Fibroblast of mammary gland (primary cell): ENCODE measurements at regions not wholly inside any gene's neighbourhood (a gene's known extent, or its start where the extent isn't known, plus 50 kb on each side); places are given as distances from the start of the nearest gene placed in this dataset.

ENCODE experiments used
- DNase-seq: peaks from one replicate; pipeline ENCODE4 v3.0.0-alpha.2; 2010; ENCODE audit warnings: low read depth
- H3K4me3 ChIP-seq: 2 replicates; pipeline ENCODE4 v1.5.1; 2011; ENCODE audit warnings: low read depth, mild to moderate bottlenecking, low read length, moderate library complexity; ENCODE audit not compliant: control insufficient read depth
- CTCF ChIP-seq: conservative IDR thresholded peaks from 2 replicates; pipeline ENCODE4 v1.5.1; 2011; ENCODE audit warnings: low read depth, low read length, inconsistent platforms; ENCODE audit not compliant: control insufficient read depth, insufficient read depth

- no peak overlapping the region for H3K4me3 ChIP-seq
- no peak for DNase-seq
- no peak for TF ChIP-seq CTCF
Observed at GRCh38 chr18:57991552-57991951, 52.5 kb upstream of the NEDD4L start.

GRCh38 chr18:57989536-57989935, 54.5 kb upstream of the NEDD4L start:
- DNase-seq = no peak
- H3K4me3 ChIP-seq = no peak overlapping the region
- TF ChIP-seq CTCF = no peak

- no peak for TF ChIP-seq CTCF
- H3K4me3 ChIP-seq = no peak overlapping the region
- DNase-seq = no peak
Observed at GRCh38 chr18:57984490-57985115, 59.4 kb upstream of the NEDD4L start.

- TF ChIP-seq CTCF = no peak
- no peak for DNase-seq
- no peak overlapping the region for H3K4me3 ChIP-seq
Observed at GRCh38 chr18:57983965-57984364, 60.1 kb upstream of the NEDD4L start.

GRCh38 chr18:57983472-57983871, 60.6 kb upstream of the NEDD4L start:
- no peak for DNase-seq
- TF ChIP-seq CTCF = no peak
- H3K4me3 ChIP-seq = no peak overlapping the region

- no peak for DNase-seq
- no peak for TF ChIP-seq CTCF
- H3K4me3 ChIP-seq = no peak overlapping the region
Observed at GRCh38 chr18:57982372-57983021, 61.5 kb upstream of the NEDD4L start.

- H3K4me3 ChIP-seq = no peak overlapping the region
- DNase-seq = no peak
- no peak for TF ChIP-seq CTCF
Observed at GRCh38 chr18:57981308-57982028, 62.6 kb upstream of the NEDD4L start.
